A549 (cell line): ENCODE measurements at regions not wholly inside any gene's neighbourhood (a gene's known extent, or its start where the extent isn't known, plus 50 kb on each side); places are given as distances from the start of the nearest gene placed in this dataset.

ENCODE experiments used
- ATAC-seq, 2 experiments: fragments of 200-7000 bp in 1 of 2; fragments of >200 bp in 1 of 2; cut with Nextera tagmentation in 1 of 2; cut with Tn5 transposase in 1 of 2; 3 replicates each; pipeline versions ENCODE4 v1.8.0 to v1.9.1; 2018 to 2020; ENCODE audit warnings: mild to moderate bottlenecking in 1 of 2, moderate library complexity in 1 of 2
- CTCF ChIA-PET: fragments of 300-600 bp; sonication (Branson Sonifier 250); formaldehyde crosslinking; extraction: SDS; loops from one replicate; lab custom pipeline; 2021; ENCODE audit warnings: antibody characterized with exemption, inconsistent platforms; lab: Yijun Ruan, JAX
- POLR2A ChIA-PET: fragments of 350-600 bp; formaldehyde crosslinking; extraction: SDS; loops from one replicate; lab custom pipeline; 2021; ENCODE audit warnings: antibody characterized with exemption, inconsistent platforms; lab: Yijun Ruan, JAX
- DNase-seq, 2 experiments: peaks; one replicate each; pipeline versions ENCODE4 v3.0.0 to v3.0.0-alpha.2; 2011 to 2016; ENCODE audit warnings: low read depth in 1 of 2, low spot score in 1 of 2
- FAIRE-seq: peaks from 2 replicates; lab custom pipeline; 2011; peaks lifted over from hg19 to GRCh38; lab: Jason Lieb, UNC
- H3K27ac ChIP-seq, 2 experiments: fragments of >200 bp; sonication (Bioruptor Twin); formaldehyde crosslinking; 3 replicates each; pipeline ENCODE4 v1.5.1; 2016 to 2017
- H3K4me1 ChIP-seq: fragments of >200 bp; sonication (Bioruptor Twin); formaldehyde crosslinking; 3 replicates; pipeline ENCODE4 v1.6.1; 2016
- H3K4me2 ChIP-seq: fragments of >200 bp; sonication (Bioruptor Twin); formaldehyde crosslinking; 3 replicates; pipeline ENCODE4 v1.6.1; 2016
- H3K4me3 ChIP-seq: fragments of >200 bp; sonication (Bioruptor Twin); formaldehyde crosslinking; 3 replicates; pipeline ENCODE4 v1.5.1; 2016
- H3K9me3 ChIP-seq: fragments of >200 bp; sonication (Bioruptor Twin); formaldehyde crosslinking; 3 replicates; pipeline ENCODE4 v1.6.1; 2016
- ATOH8 ChIP-seq: fragments of 250-450 bp; sonication (Bioruptor Pico); IDR thresholded peaks from 2 replicates; pipeline ENCODE4 v1.5.0; 2020; ENCODE audit warnings: low read depth, mild to moderate bottlenecking, moderate library complexity
- BHLHE40 ChIP-seq: IDR thresholded peaks from 2 replicates; pipeline ENCODE4 v1.6.1; 2012; ENCODE audit warnings: low read depth, low read length, inconsistent platforms
- CBX8 ChIP-seq: fragments of 200-600 bp; sonication (generic); IDR thresholded peaks from 2 replicates; pipeline ENCODE4 v1.6.1; 2016
- CHD2 ChIP-seq: fragments of 150-350 bp; IDR thresholded peaks from 2 replicates; pipeline ENCODE4 v1.6.1; 2014; ENCODE audit warnings: low read length; ENCODE audit not compliant: partially characterized antibody
- ELK1 ChIP-seq: fragments of 150-350 bp; IDR thresholded peaks from 2 replicates; pipeline ENCODE4 v1.6.1; 2014; ENCODE audit warnings: low read depth, mild to moderate bottlenecking, low read length
- FOSL2 ChIP-seq, 2 experiments: fragments of 450-650 bp in 1 of 2; fragments of >200 bp in 1 of 2; sonication (Bioruptor Twin) in 1 of 2; formaldehyde crosslinking; IDR thresholded peaks; 2 replicates each; pipeline versions ENCODE4 v1.5.0 to v1.6.1; 2016 to 2020; ENCODE audit warnings: mild to moderate bottlenecking in 1 of 2, moderate library complexity in 1 of 2
- HEYL ChIP-seq: fragments of 250-450 bp; sonication (Bioruptor Pico); IDR thresholded peaks from 2 replicates; pipeline ENCODE4 v1.8.0; 2021; ENCODE audit warnings: mild to moderate bottlenecking, moderate library complexity
- JUN ChIP-seq, 2 experiments: fragments of >200 bp; sonication (Bioruptor Twin); formaldehyde crosslinking; IDR thresholded peaks; 2 replicates in 1 of 2; 3 replicates in 1 of 2; pipeline ENCODE4 v1.6.1; 2016 to 2017
- MAX ChIP-seq: IDR thresholded peaks from 2 replicates; pipeline ENCODE4 v1.6.1; 2012
- MAZ ChIP-seq: fragments of 150-350 bp; IDR thresholded peaks from 2 replicates; pipeline ENCODE4 v1.6.1; 2014; ENCODE audit warnings: antibody characterized with exemption, low read depth, low read length, borderline replicate concordance
- MYC ChIP-seq: IDR thresholded peaks from 2 replicates; pipeline ENCODE4 v1.6.1; 2012; ENCODE audit warnings: mild to moderate bottlenecking, inconsistent platforms, low read length, improper control_type of control experiment, borderline replicate concordance
- NFE2L2 ChIP-seq: fragments of 150-350 bp; conservative IDR thresholded peaks from 2 replicates; pipeline ENCODE4 v1.6.1; 2014; ENCODE audit warnings: low read length
- PBX3 ChIP-seq: IDR thresholded peaks from 2 replicates; pipeline ENCODE4 v1.6.1; 2012
- PHF8 ChIP-seq: fragments of 200-600 bp; sonication (generic); IDR thresholded peaks from 2 replicates; pipeline ENCODE4 v1.6.1; 2016; ENCODE audit warnings: low read depth, mild to moderate bottlenecking, antibody characterized with exemption, moderate library complexity, borderline replicate concordance
- RAD21 ChIP-seq, 2 experiments: fragments of >200 bp in 1 of 2; sonication (Bioruptor Twin) in 1 of 2; formaldehyde crosslinking in 1 of 2; IDR thresholded peaks in 1 of 2; conservative IDR thresholded peaks in 1 of 2; 2 replicates in 1 of 2; 3 replicates in 1 of 2; pipeline ENCODE4 v1.6.1; 2012 to 2018; ENCODE audit warnings: inconsistent platforms in 1 of 2
- RCOR1 ChIP-seq: fragments of 150-350 bp; IDR thresholded peaks from 2 replicates; pipeline ENCODE4 v1.6.1; 2014; ENCODE audit warnings: antibody characterized with exemption, low read length, low read depth
- RNF2 ChIP-seq: fragments of 200-600 bp; sonication (generic); IDR thresholded peaks from 2 replicates; pipeline ENCODE4 v1.6.1; 2016; ENCODE audit warnings: low read depth, mild to moderate bottlenecking, antibody characterized with exemption, moderate library complexity, borderline replicate concordance
- SREBF2 ChIP-seq: fragments of 450-650 bp; IDR thresholded peaks from 2 replicates; pipeline ENCODE4 v1.6.1; 2014; ENCODE audit warnings: mild to moderate bottlenecking, moderate library complexity
- TP53 ChIP-seq: fragments of 250-450 bp; sonication (Bioruptor Pico); IDR thresholded peaks from 2 replicates; pipeline ENCODE4 v1.5.0; 2021; ENCODE audit warnings: mild to moderate bottlenecking, moderate library complexity
- ZNF302 ChIP-seq: fragments of 250-450 bp; sonication (Bioruptor Pico); IDR thresholded peaks from 2 replicates; pipeline ENCODE4 v1.9.0; 2021; ENCODE audit warnings: inconsistent platforms, mild to moderate bottlenecking, moderate library complexity
- WGBS: methylation state at CpG from one replicate; pipeline ENCODE4 v1.1.6; 2017; ENCODE audit errors: missing lambda C conversion rate; 5-methylcytosine and 5-hydroxymethylcytosine counted together
- TF ChIP-seq, protein P1 (sequence below): IDR thresholded peaks from 2 replicates; pipeline ENCODE4 v1.6.1; 2012; ENCODE audit warnings: low read depth, borderline replicate concordance
- TF ChIP-seq, protein P2 (sequence below): fragments of >200 bp; sonication (Bioruptor Twin); formaldehyde crosslinking; IDR thresholded peaks from 2 replicates; pipeline ENCODE4 v1.6.1; 2016

DNA sequence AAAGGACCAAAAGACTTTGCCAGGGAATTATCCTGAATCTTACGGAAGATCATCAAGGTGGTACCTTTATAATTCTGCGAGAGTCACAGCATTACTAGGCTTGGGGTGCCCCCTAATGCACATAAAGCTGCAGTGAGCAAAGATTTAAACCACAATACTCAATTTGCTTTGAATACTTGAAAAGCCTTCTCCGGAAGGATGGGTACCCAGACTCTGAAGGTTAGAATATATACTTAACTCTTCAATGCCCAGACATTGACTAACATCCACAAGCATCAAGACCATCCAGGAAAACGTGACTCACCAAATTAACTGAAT is 117.8 kb upstream of the KCNH8 start:
- Histone ChIP-seq H3K4me1 (no peaks in the 10 kb centered on the region), H3K4me2 (no peak overlapping the region), H3K27ac (no peak overlapping the region), H3K9me3 (no peaks in the 10 kb centered on the region), H3K4me3 (no peak overlapping the region)
- 25% methylated on average over 4 of the region's 4 CpGs for WGBS
- POLR2A ChIA-PET, result no interaction called here
- no peak for FAIRE-seq
- TF ChIP-seq MYC (no peak), PHF8 (no peak), RAD21 (conservative IDR thresholded peaks at IDR 0.05 in 1 of 2, IDR thresholded peaks at IDR 0.05 in 1 of 2) (0 out of 5 replicates have a peak, but pooled peaks of 1 of the 2 experiments have one; percentile 14)
- CTCF ChIA-PET, result no interaction called here
- no peak for ATAC-seq
- DNase-seq, result no peak

DNA sequence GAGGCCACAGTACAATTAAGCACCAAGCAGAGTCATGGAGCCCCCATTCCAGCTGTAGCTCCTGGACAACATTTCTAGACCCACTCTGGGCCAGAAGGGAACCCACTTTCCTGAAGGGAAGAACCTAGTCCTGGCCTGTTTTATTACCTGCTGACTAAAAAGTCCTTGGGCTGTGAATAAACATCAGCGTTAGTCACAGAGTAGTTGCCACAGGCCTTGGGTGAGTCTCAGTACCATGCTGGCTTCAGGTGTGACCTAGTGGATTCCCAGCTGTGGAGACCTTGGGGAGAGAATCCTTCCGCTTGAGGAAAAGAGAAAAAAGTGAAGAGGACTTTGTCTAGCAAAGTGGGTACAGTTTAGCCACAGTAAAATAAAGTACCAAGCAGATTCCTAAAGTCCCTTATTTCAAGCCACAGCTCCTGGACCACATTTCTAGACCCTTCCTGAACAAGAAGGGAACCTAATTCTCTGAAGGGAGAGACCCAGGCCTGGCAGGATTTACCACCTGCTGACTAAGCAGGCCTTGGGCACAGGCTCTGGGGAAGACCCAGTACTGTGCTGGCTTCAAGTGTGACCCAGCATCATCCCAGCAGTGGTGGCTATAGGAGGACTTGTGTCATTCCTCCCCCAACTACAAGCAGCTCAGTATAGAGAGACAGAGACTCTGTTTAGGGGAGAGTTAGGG is 118.3 kb upstream of the KCNH8 start:
- no peak for TF ChIP-seq FOSL2 (IDR thresholded peaks at IDR 0.05)
- no peak for TF ChIP-seq FOSL2 (CRISPR knock-in tag; IDR thresholded peaks at IDR 0.05)
- TF ChIP-seq, protein P1, sequence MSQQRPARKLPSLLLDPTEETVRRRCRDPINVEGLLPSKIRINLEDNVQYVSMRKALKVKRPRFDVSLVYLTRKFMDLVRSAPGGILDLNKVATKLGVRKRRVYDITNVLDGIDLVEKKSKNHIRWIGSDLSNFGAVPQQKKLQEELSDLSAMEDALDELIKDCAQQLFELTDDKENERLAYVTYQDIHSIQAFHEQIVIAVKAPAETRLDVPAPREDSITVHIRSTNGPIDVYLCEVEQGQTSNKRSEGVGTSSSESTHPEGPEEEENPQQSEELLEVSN, result no peak
- TF ChIP-seq, protein P2, sequence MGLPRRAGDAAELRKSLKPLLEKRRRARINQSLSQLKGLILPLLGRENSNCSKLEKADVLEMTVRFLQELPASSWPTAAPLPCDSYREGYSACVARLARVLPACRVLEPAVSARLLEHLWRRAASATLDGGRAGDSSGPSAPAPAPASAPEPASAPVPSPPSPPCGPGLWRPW, result no peak
- TF ChIP-seq HEYL, result no peak
- TF ChIP-seq SREBF2, result no peak
- no peak for TF ChIP-seq CBX8
- TF ChIP-seq RCOR1, result no peak
- TF ChIP-seq RNF2, result no peak
- no peak for TF ChIP-seq PHF8
- Histone ChIP-seq H3K4me2 (no peak overlapping the region), H3K27ac (no peak overlapping the region), H3K4me3 (no peak overlapping the region), H3K9me3 (no peaks in the 10 kb centered on the region), H3K4me1 (no peaks in the 10 kb centered on the region)
- ChIA-PET POLR2A (no interaction called here), CTCF (no interaction called here)
- WGBS, result 16% methylated on average over 2 of the region's 2 CpGs
- FAIRE-seq (no peak), DNase-seq (no peak), ATAC-seq (no peak)

DNA sequence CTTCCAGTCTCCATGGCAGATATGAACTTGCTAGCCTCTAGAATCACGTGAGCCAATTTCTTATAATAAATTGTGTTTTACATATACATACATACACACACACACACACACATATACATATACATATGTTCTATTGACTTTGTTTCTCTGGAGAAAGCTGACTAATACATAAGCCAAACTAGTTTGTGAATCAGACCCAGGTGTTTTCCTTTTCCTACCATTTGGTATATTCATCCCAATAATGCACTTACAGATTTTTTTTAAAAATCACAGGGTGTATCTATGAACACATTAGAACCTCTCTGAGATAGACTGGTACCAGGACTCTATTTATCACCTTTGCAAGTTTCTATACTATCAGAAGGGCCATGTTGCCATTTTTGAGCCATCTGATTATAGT is 122.9 kb upstream of the KCNH8 start:
- DNase-seq, result no peak
- ChIA-PET CTCF (no interaction called here), POLR2A (no interaction called here)
- no peak for FAIRE-seq
- Histone ChIP-seq H3K4me1 (no peaks in the 10 kb centered on the region), H3K4me3 (no peak overlapping the region), H3K27ac (no peak overlapping the region), H3K4me2 (no peak overlapping the region), H3K9me3 (no peaks in the 10 kb centered on the region)
- WGBS, result 0% methylated on average over 1 of the region's 1 CpG
- TF ChIP-seq BHLHE40 (no peak), CHD2 (no peak), JUN (IDR thresholded peaks at IDR 0.05) (no peak), PHF8 (no peak), ELK1 (no peak), RAD21 (conservative IDR thresholded peaks at IDR 0.05 in 1 of 2, IDR thresholded peaks at IDR 0.05 in 1 of 2) (no peak), NFE2L2 (no peak), ZNF302 (CRISPR knock-in tag) (no peak), MAZ (no peak), TP53 (no peak), PBX3 (no peak), HEYL (no peak), ATOH8 (CRISPR knock-in tag) (no peak), MAX (no peak), RNF2 (no peak)
- TF ChIP-seq, protein P2, result no peak
- no peak for ATAC-seq
